NCI-H526 (cell line): ENCODE measurements at regions not wholly inside any gene's neighbourhood (a gene's known extent, or its start where the extent isn't known, plus 50 kb on each side); places are given as distances from the start of the nearest gene placed in this dataset.
"Not testable (repeated sequence)": the region's sequence is repeated elsewhere in the genome, so short reads cannot be mapped to it uniquely, and the experiment has no call there.

ENCODE experiments used
- DNase-seq, 2 experiments: peaks; one replicate each; lab custom pipeline; 2025; lab: John Stamatoyannopoulos, UW

GRCh38 chr16:32116080-32116479 is 137.0 kb upstream of the TP53TG3D start:
- DNase-seq: peak in 1 of 2 experiments; percentile 1

DNA sequence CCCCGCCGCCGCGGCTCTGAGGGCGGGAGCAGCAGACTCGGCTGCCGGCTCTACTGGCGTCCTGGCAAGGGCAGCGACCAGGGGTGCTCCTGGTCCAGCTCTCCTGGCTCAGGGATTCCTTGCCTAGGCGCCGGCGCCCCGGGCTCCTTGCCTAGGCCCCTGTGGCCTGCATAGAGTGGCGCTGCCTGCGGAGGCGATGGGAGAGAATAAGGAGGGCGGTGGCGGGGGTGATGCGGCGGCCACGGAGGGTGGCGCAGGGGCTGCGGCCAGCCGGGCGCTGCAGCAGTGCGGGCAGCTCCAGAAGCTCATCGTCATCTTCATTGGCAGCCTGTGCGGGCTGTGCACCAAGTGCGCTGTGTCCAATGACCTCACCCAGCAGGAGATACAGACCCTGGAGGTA is 136.6 kb upstream of the TP53TG3D start:
- not testable (repeated sequence) for DNase-seq

- not testable (repeated sequence) for DNase-seq
These were observed 132.7 kb upstream of the TP53TG3D start for GRCh38 chr16:32120372-32120771.

- DNase-seq: not testable (repeated sequence)
These were observed 132.3 kb upstream of the TP53TG3D start for GRCh38 chr16:32120779-32121178.

DNA sequence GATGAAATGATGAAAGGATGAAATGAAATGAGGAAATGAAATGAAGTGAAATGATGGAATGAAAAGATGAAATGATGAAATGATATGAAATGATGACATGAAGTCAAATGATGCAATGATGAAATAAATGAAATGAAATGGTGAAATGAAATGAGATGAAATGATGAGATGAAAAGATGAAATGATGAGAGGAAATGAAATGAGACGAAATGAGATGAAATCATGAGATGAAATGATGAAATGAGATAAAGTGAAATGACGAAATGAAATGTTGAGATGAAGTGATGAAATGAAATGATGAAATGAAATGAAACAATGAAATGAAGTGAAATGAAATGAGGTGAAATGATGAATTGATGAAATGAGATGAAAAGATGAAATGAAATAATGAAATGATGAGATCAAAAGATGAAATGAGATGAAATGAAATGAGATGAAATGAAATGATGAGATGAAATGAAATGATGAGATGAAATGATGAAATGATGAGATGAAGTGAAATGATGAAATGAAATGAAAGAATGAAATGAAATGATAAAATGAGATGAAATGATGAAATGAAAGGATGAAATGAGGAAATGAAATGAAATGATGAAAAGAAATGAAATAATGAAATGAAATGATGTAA is 131.7 kb upstream of the TP53TG3D start:
- not testable (repeated sequence) for DNase-seq

DNA sequence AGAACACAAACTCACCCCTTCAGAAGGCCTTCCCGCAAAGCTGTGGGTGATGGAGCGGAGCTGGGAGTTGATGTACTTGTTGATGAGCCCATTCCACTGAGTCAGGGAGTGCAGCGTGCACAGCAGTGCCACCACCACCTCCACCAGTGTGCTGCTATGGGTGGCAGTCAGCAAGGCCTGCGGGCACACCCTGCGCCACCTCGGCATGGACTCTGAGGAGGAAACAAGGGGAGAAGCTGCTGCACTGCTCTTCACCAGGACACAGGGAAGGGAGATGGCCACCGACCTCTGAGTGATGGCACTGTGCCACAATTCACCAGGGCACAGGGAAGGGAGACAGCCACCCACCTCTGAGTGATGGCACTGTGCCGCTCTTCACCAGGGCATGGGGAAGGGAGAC is 100.7 kb upstream of the TP53TG3D start:
- DNase-seq: not testable (repeated sequence)

GRCh38 chr16:32187918-32188669 is 65.0 kb upstream of the TP53TG3D start:
- DNase-seq: not testable (repeated sequence)

- DNase-seq: not testable (repeated sequence)
These were observed 50.5 kb upstream of the TP53TG3D start for GRCh38 chr16:32202585-32202984.
